ENCODE measurements at regions not wholly inside any gene's neighbourhood (a gene's known extent, or its start where the extent isn't known, plus 50 kb on each side); places are given as distances from the start of the nearest gene placed in this dataset.

GRCh38 chr20:12911372-12911771 is 97.4 kb upstream of the SPTLC3 start:
- TF ChIP-seq POLR2AphosphoS5 (IDR thresholded peaks at IDR 0.05; ENCODE audit: low read depth, low read length) (no peak), POLR2A (IDR thresholded peaks at IDR 0.05; ENCODE audit: low read depth, low read length) (no peak), TAF1 (IDR thresholded peaks at IDR 0.05; ENCODE audit: low read depth, low read length) (no peak), POU2F2 (IDR thresholded peaks at IDR 0.05; ENCODE audit: low read depth, low read length) (no peak), PAX5 (IDR thresholded peaks at IDR 0.05; ENCODE audit: insufficient read depth, low read length, severe bottlenecking) (no peak), SPI1 (IDR thresholded peaks at IDR 0.05; ENCODE audit: low read depth, low read length) (no peak)

Data from GM12891 (cell line).